CD14-positive monocyte (primary cell): ENCODE measurements at regions not wholly inside any gene's neighbourhood (a gene's known extent, or its start where the extent isn't known, plus 50 kb on each side); places are given as distances from the start of the nearest gene placed in this dataset.

ENCODE experiments used
- DNase-seq, 3 donors: peaks; one replicate each; pipeline ENCODE4 v3.0.0-alpha.2; 2011 to 2022
- H2AFZ ChIP-seq: 2 replicates; pipeline ENCODE4 v1.6.0; 2012; ENCODE audit warnings: mild to moderate bottlenecking, low read depth, low read length, inconsistent platforms; ENCODE audit not compliant: insufficient read depth, poor library complexity, severe bottlenecking
- H3K27ac ChIP-seq, 2 donors: 1 replicate in 1 of 2; 2 replicates in 1 of 2; pipeline ENCODE4 v1.5.1; 2012 to 2013; ENCODE audit warnings: low read length in 2 of 2, control low read depth in 1 of 2, inconsistent platforms in 1 of 2, low read depth in 1 of 2, mild to moderate bottlenecking in 1 of 2
- H3K27me3 ChIP-seq, 2 donors: one replicate each; pipeline versions ENCODE4 v1.6.0 to v1.6.1; 2011 to 2013; ENCODE audit warnings: low read length in 2 of 2; ENCODE audit not compliant: control insufficient read depth in 2 of 2, insufficient read depth in 2 of 2
- H3K36me3 ChIP-seq, 2 donors: replicated peaks in 1 of 2; 1 replicate in 1 of 2; 2 replicates in 1 of 2; pipeline versions ENCODE4 v1.5.1 to v1.6.1; 2012 to 2013; ENCODE audit warnings: low read length in 2 of 2, control low read depth in 1 of 2, inconsistent platforms in 1 of 2, mild to moderate bottlenecking in 1 of 2; ENCODE audit not compliant: insufficient read depth in 2 of 2, control insufficient read depth in 1 of 2
- H3K4me1 ChIP-seq, 2 donors: 1 replicate in 1 of 2; 2 replicates in 1 of 2; pipeline versions ENCODE4 v1.5.1 to v1.6.1; 2012 to 2013; ENCODE audit warnings: low read length in 2 of 2, control low read depth in 1 of 2, inconsistent platforms in 1 of 2, mild to moderate bottlenecking in 1 of 2, moderate library complexity in 1 of 2; ENCODE audit not compliant: insufficient read depth in 2 of 2, control insufficient read depth in 1 of 2
- H3K4me2 ChIP-seq: replicated peaks from 2 replicates; pipeline ENCODE3; 2012; ENCODE audit warnings: low read length, moderate library complexity, mild to moderate bottlenecking; ENCODE audit not compliant: poor library complexity, severe bottlenecking; ENCODE audit errors: extremely low read depth
- H3K4me3 ChIP-seq, 3 experiments: fragments of 200-600 bp in 1 of 3; sonication (generic) in 1 of 3; replicated peaks in 1 of 3; 1 replicate in 2 of 3; 2 replicates in 1 of 3; pipeline ENCODE4 v1.5.1; 2011 to 2013; ENCODE audit warnings: low read length in 3 of 3, mild to moderate bottlenecking in 3 of 3, control low read depth in 2 of 3, low read depth in 2 of 3, inconsistent platforms in 1 of 3, moderate library complexity in 1 of 3
- H3K79me2 ChIP-seq: 2 replicates; pipeline ENCODE4 v1.6.0; 2012; ENCODE audit warnings: mild to moderate bottlenecking, control low read depth, inconsistent platforms, low read length, moderate library complexity; ENCODE audit not compliant: insufficient read depth
- H3K9ac ChIP-seq: 2 replicates; pipeline ENCODE4 v1.6.0; 2017; ENCODE audit warnings: low read length, mild to moderate bottlenecking; ENCODE audit not compliant: insufficient read depth, poor library complexity, severe bottlenecking
- H3K9me3 ChIP-seq, 2 donors: replicated peaks in 1 of 2; 1 replicate in 1 of 2; 2 replicates in 1 of 2; pipeline versions ENCODE4 v1.5.1 to v1.6.1; 2012 to 2013; ENCODE audit warnings: low read length in 2 of 2, control low read depth in 1 of 2; ENCODE audit not compliant: control insufficient read depth in 1 of 2, insufficient read depth in 1 of 2
- H4K20me1 ChIP-seq: 2 replicates; pipeline ENCODE4 v1.6.0; 2012; ENCODE audit warnings: mild to moderate bottlenecking, low read length, control low read depth, moderate library complexity; ENCODE audit not compliant: insufficient read depth
- H3K27ac Mint-ChIP-seq, 7 donors: one replicate each; pipeline ENCODE4 v1.8.0; 2020; ENCODE audit warnings: mild to moderate bottlenecking in 7 of 7, mixed read lengths in 7 of 7, moderate library complexity in 6 of 7, inconsistent platforms in 2 of 7
- H3K27me3 Mint-ChIP-seq, 3 donors: one replicate each; pipeline ENCODE4 v1.8.0; 2021 to 2022; ENCODE audit warnings: low read depth in 3 of 3, mild to moderate bottlenecking in 3 of 3, mixed read lengths in 3 of 3, moderate library complexity in 3 of 3, inconsistent platforms in 1 of 3
- H3K36me3 Mint-ChIP-seq, 2 donors: one replicate each; pipeline ENCODE4 v1.8.0; 2020; ENCODE audit warnings: mixed read lengths in 2 of 2, inconsistent platforms in 1 of 2, mild to moderate bottlenecking in 1 of 2
- H3K4me1 Mint-ChIP-seq: one replicate; pipeline ENCODE4 v1.8.0; 2020; ENCODE audit warnings: mild to moderate bottlenecking, mixed read lengths
- H3K4me3 Mint-ChIP-seq, 2 donors: one replicate each; pipeline ENCODE4 v1.8.0; 2020; ENCODE audit warnings: mild to moderate bottlenecking in 2 of 2, mixed read lengths in 2 of 2, moderate library complexity in 1 of 2
- H3K9me3 Mint-ChIP-seq, 7 donors: one replicate each; pipeline ENCODE4 v1.8.0; 2020 to 2022; ENCODE audit warnings: mixed read lengths in 7 of 7, mild to moderate bottlenecking in 6 of 7, moderate library complexity in 6 of 7, inconsistent platforms in 2 of 7
- WGBS: methylation state at CpG from one replicate; pipeline ENCODE4 v1.1.5; 2013; ENCODE audit warnings: missing lambda C conversion rate; ENCODE audit not compliant: insufficient coverage; 5-methylcytosine and 5-hydroxymethylcytosine counted together
- intact Hi-C, 2 donors: fragments of 100-400 bp; cut with micrococcal nuclease; formaldehyde crosslinking; loops; one replicate each; pipeline versions ENCODE4 v1.15.0 to v1.15.1; 2023
- TF ChIP-seq, protein P1 (sequence below): fragments of 200-600 bp; IDR thresholded peaks from one replicate; pipeline ENCODE4 v1.8.0; 2022; ENCODE audit warnings: antibody characterized with exemption, mild to moderate bottlenecking

- peak; percentile 26 to 48 (median 40) for DNase-seq
- Histone ChIP-seq H3K9me3 (no peaks in the 10 kb centered on the region), H3K4me3 (no peak overlapping the region), H3K9ac (no peak overlapping the region), H3K27ac (peak overlapping the region in 1 of 2 donors; percentile 14), H3K36me3 (no peaks in the 10 kb centered on the region), H3K79me2 (no peaks in the 10 kb centered on the region), H3K27me3 (no peaks in the 10 kb centered on the region), H3K4me1 (peaks cover 11 to 13% of the 10 kb centered on the region in 2 donors), H2AFZ (no peak overlapping the region), H3K4me2 (peak overlapping the region; percentile 5), H4K20me1 (no peaks in the 10 kb centered on the region)
- Mint-ChIP-seq H3K4me3 (peak overlapping the region in 1 of 2 donors; percentile 30), H3K9me3 (peaks cover 0 to 8% (median 5%) of the 10 kb centered on the region in 7 donors), H3K4me1 (peaks cover 14% of the 10 kb centered on the region), H3K27ac (peak overlapping the region in 3 of 7 donors; percentile 30 to 69 (median 53)), H3K27me3 (peaks cover 0 to 4% (median 0%) of the 10 kb centered on the region in 3 donors), H3K36me3 (no peaks in the 10 kb centered on the region)
- TF ChIP-seq, protein P1, sequence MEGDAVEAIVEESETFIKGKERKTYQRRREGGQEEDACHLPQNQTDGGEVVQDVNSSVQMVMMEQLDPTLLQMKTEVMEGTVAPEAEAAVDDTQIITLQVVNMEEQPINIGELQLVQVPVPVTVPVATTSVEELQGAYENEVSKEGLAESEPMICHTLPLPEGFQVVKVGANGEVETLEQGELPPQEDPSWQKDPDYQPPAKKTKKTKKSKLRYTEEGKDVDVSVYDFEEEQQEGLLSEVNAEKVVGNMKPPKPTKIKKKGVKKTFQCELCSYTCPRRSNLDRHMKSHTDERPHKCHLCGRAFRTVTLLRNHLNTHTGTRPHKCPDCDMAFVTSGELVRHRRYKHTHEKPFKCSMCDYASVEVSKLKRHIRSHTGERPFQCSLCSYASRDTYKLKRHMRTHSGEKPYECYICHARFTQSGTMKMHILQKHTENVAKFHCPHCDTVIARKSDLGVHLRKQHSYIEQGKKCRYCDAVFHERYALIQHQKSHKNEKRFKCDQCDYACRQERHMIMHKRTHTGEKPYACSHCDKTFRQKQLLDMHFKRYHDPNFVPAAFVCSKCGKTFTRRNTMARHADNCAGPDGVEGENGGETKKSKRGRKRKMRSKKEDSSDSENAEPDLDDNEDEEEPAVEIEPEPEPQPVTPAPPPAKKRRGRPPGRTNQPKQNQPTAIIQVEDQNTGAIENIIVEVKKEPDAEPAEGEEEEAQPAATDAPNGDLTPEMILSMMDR: no peak
- 0% methylated on average over 1 of the region's 1 CpG for WGBS
- intact Hi-C loops: no loop called here
These were observed 99.0 kb upstream of the LGSN start for GRCh38 chr6:63418741-63419140.

GRCh38 chr6:63424636-63425035, 104.9 kb upstream of the LGSN start:
- H3K27ac ChIP-seq: no peak overlapping the region
- no peaks in the 10 kb centered on the region for H3K36me3 Mint-ChIP-seq
- no peak overlapping the region for H3K4me3 ChIP-seq
- no CpG with 5 or more reads among the region's 1 CpG for WGBS
- peaks cover 0 to 9% (median 4%) of the 10 kb centered on the region in 7 donors for H3K9me3 Mint-ChIP-seq
- no peak overlapping the region for H2AFZ ChIP-seq
- no peak overlapping the region for H3K4me2 ChIP-seq
- H3K79me2 ChIP-seq: no peaks in the 10 kb centered on the region
- no peaks in the 10 kb centered on the region for H3K36me3 ChIP-seq
- no peaks in the 10 kb centered on the region for H3K27me3 ChIP-seq
- H3K4me3 Mint-ChIP-seq: no peak overlapping the region
- TF ChIP-seq, protein P1: no peak
- H3K9me3 ChIP-seq: no peaks in the 10 kb centered on the region
- H3K4me1 Mint-ChIP-seq: no peaks in the 10 kb centered on the region
- H3K4me1 ChIP-seq: no peaks in the 10 kb centered on the region
- no peak overlapping the region for H3K9ac ChIP-seq
- H4K20me1 ChIP-seq: no peaks in the 10 kb centered on the region
- intact Hi-C loops: no loop called here
- DNase-seq: no peak
- peaks cover 2 to 6% (median 5%) of the 10 kb centered on the region in 3 donors for H3K27me3 Mint-ChIP-seq
- H3K27ac Mint-ChIP-seq: no peak overlapping the region
